GM12872 (cell line): ENCODE measurements at regions not wholly inside any gene's neighbourhood (a gene's known extent, or its start where the extent isn't known, plus 50 kb on each side); places are given as distances from the start of the nearest gene placed in this dataset.

ENCODE experiments used
- CTCF ChIP-seq: IDR thresholded peaks from 3 replicates; pipeline ENCODE4 v1.5.1; 2011; ENCODE audit warnings: low read depth, mild to moderate bottlenecking, low read length, moderate library complexity; ENCODE audit not compliant: insufficient read depth

- no peak for TF ChIP-seq CTCF
These were observed 315.2 kb upstream of the GHITM start for GRCh38 chr10:83824099-83824498.

- TF ChIP-seq CTCF: no peak
These were observed 305.2 kb upstream of the GHITM start for GRCh38 chr10:83834096-83834495.

- TF ChIP-seq CTCF: no peak
These were observed 303.2 kb upstream of the GHITM start for GRCh38 chr10:83835945-83836745.

- no peak for TF ChIP-seq CTCF
These were observed 290.6 kb upstream of the GHITM start for GRCh38 chr10:83848677-83849076.

- TF ChIP-seq CTCF: no peak
These were observed 290.2 kb upstream of the GHITM start for GRCh38 chr10:83849150-83849549.

- no peak for TF ChIP-seq CTCF
These were observed 287.2 kb upstream of the GHITM start for GRCh38 chr10:83852146-83852545.

- TF ChIP-seq CTCF: no peak
These were observed 276.6 kb upstream of the GHITM start for GRCh38 chr10:83862723-83863122.
